DOHH2 (cell line): ENCODE measurements at regions not wholly inside any gene's neighbourhood (a gene's known extent, or its start where the extent isn't known, plus 50 kb on each side); places are given as distances from the start of the nearest gene placed in this dataset.

Experiments
- CTCF ChIP-seq: fragments of 200-600 bp; sonication (generic); IDR thresholded peaks from one replicate; pipeline ENCODE4 v1.5.1; 2014; ENCODE audit warnings: antibody characterized with exemption, mild to moderate bottlenecking, low read depth, low read length; ENCODE audit not compliant: poor library complexity, severe bottlenecking
- EZH2phosphoT487 ChIP-seq: fragments of 200-600 bp; sonication (generic); IDR thresholded peaks from 2 replicates; pipeline ENCODE4 v1.6.1; 2017; ENCODE audit warnings: borderline replicate concordance, mild to moderate bottlenecking, antibody characterized with exemption, low read length, moderate library complexity, mixed read lengths

- TF ChIP-seq CTCF: no peak
- TF ChIP-seq EZH2phosphoT487: no peak
Observed at GRCh38 chr9:100718717-100719116, 140.8 kb downstream of the CAVIN4 start.
